HEK293 (cell line): ENCODE measurements at regions not wholly inside any gene's neighbourhood (a gene's known extent, or its start where the extent isn't known, plus 50 kb on each side); places are given as distances from the start of the nearest gene placed in this dataset.

ENCODE experiments used
- CTCF ChIA-PET: fragments of 350-600 bp; formaldehyde crosslinking; extraction: SDS; loops from one replicate; lab custom pipeline; 2021; ENCODE audit warnings: antibody characterized with exemption; lab: Yijun Ruan, JAX
- POLR2A ChIA-PET: fragments of 300-600 bp; formaldehyde crosslinking; extraction: SDS; loops from one replicate; lab custom pipeline; 2020; ENCODE audit warnings: antibody characterized with exemption, inconsistent platforms; lab: Yijun Ruan, JAX
- H3K27ac ChIP-seq: fragments of 200-500 bp; sonication (Bioruptor generic); 2 replicates; pipeline ENCODE4 v1.5.1; 2014; ENCODE audit warnings: low read depth, low read length, control low read depth, inconsistent platforms; ENCODE audit errors: extremely low read depth
- H3K36me3 ChIP-seq, 2 experiments: fragments of 200-500 bp in 1 of 2; sonication (Bioruptor generic) in 1 of 2; 1 replicate in 1 of 2; 2 replicates in 1 of 2; pipeline ENCODE4 v1.5.1; 2014 to 2017; ENCODE audit warnings: inconsistent platforms in 2 of 2, low read length in 2 of 2; ENCODE audit not compliant: control insufficient read depth in 2 of 2, insufficient read depth in 1 of 2
- H3K4me1 ChIP-seq: fragments of 200-500 bp; sonication (Bioruptor generic); 2 replicates; pipeline ENCODE4 v1.5.1; 2014; ENCODE audit warnings: mild to moderate bottlenecking, low read length, inconsistent platforms; ENCODE audit not compliant: control insufficient read depth, insufficient read depth
- H3K4me3 ChIP-seq: 2 replicates; pipeline ENCODE4 v1.5.1; 2011; ENCODE audit warnings: low read depth, mild to moderate bottlenecking, control low read depth, low read length, moderate library complexity
- H3K9me3 ChIP-seq: fragments of 200-500 bp; sonication (Bioruptor generic); 2 replicates; pipeline ENCODE4 v1.5.1; 2014; ENCODE audit warnings: low read depth, low read length, inconsistent platforms; ENCODE audit not compliant: control insufficient read depth, insufficient read depth
- GFI1B ChIP-seq: fragments of 450-650 bp; formaldehyde crosslinking; IDR thresholded peaks from 2 replicates; pipeline ENCODE4 v1.5.1; 2016; ENCODE audit warnings: missing biosample characterization, missing genetic modification characterization
- GLIS1 ChIP-seq: fragments of 450-650 bp; formaldehyde crosslinking; IDR thresholded peaks from 2 replicates; pipeline ENCODE4 v1.5.1; 2016; ENCODE audit warnings: missing biosample characterization, missing genetic modification characterization
- IKZF3 ChIP-seq: fragments of 450-650 bp; IDR thresholded peaks from 2 replicates; pipeline ENCODE4 v1.5.0; 2018; ENCODE audit warnings: missing biosample characterization, mild to moderate bottlenecking, missing genetic modification characterization, moderate library complexity
- KLF1 ChIP-seq: fragments of 450-650 bp; formaldehyde crosslinking; IDR thresholded peaks from 2 replicates; pipeline ENCODE4 v1.5.1; 2016; ENCODE audit warnings: missing biosample characterization, missing genetic modification characterization
- KLF7 ChIP-seq: fragments of 450-650 bp; formaldehyde crosslinking; IDR thresholded peaks from 2 replicates; pipeline ENCODE4 v1.5.1; 2016; ENCODE audit warnings: missing biosample characterization, missing genetic modification characterization, borderline replicate concordance
- SETDB1 ChIP-seq: IDR thresholded peaks from one replicate; pipeline ENCODE4 v1.6.1; 2017; ENCODE audit warnings: mild to moderate bottlenecking, low read length, moderate library complexity, mixed read lengths; ENCODE audit not compliant: insufficient read length
- ZFP3 ChIP-seq: fragments of 450-650 bp; formaldehyde crosslinking; IDR thresholded peaks from 2 replicates; pipeline ENCODE4 v1.5.1; 2016; ENCODE audit warnings: low read depth, missing biosample characterization, missing genetic modification characterization
- ZFP69B ChIP-seq: fragments of 450-650 bp; formaldehyde crosslinking; IDR thresholded peaks from 2 replicates; pipeline ENCODE4 v1.5.1; 2016; ENCODE audit warnings: missing biosample characterization, missing genetic modification characterization
- ZNF133 ChIP-seq: fragments of 450-650 bp; formaldehyde crosslinking; IDR thresholded peaks from 2 replicates; pipeline ENCODE4 v1.5.1; 2016; ENCODE audit warnings: missing biosample characterization, missing genetic modification characterization
- ZNF138 ChIP-seq: fragments of 450-650 bp; formaldehyde crosslinking; IDR thresholded peaks from 2 replicates; pipeline ENCODE4 v1.5.1; 2016; ENCODE audit warnings: missing biosample characterization, missing genetic modification characterization, borderline replicate concordance
- ZNF157 ChIP-seq: fragments of 450-650 bp; formaldehyde crosslinking; IDR thresholded peaks from 2 replicates; pipeline ENCODE4 v1.5.1; 2016; ENCODE audit warnings: missing biosample characterization, missing genetic modification characterization
- ZNF174 ChIP-seq: fragments of 450-650 bp; formaldehyde crosslinking; IDR thresholded peaks from 2 replicates; pipeline ENCODE4 v1.5.0; 2017; ENCODE audit warnings: missing biosample characterization, mild to moderate bottlenecking, missing genetic modification characterization
- ZNF23 ChIP-seq: fragments of 450-650 bp; formaldehyde crosslinking; IDR thresholded peaks from 2 replicates; pipeline ENCODE4 v1.5.1; 2016; ENCODE audit warnings: missing biosample characterization, missing genetic modification characterization, borderline replicate concordance
- ZNF248 ChIP-seq: fragments of 450-650 bp; formaldehyde crosslinking; IDR thresholded peaks from 2 replicates; pipeline ENCODE4 v1.5.1; 2017; ENCODE audit warnings: missing biosample characterization, missing genetic modification characterization
- ZNF266 ChIP-seq: fragments of 450-650 bp; formaldehyde crosslinking; IDR thresholded peaks from 2 replicates; pipeline ENCODE4 v1.5.1; 2016; ENCODE audit warnings: missing biosample characterization, missing genetic modification characterization, low read depth
- ZNF354C ChIP-seq: fragments of 450-650 bp; formaldehyde crosslinking; IDR thresholded peaks from 2 replicates; pipeline ENCODE4 v1.5.1; 2016; ENCODE audit warnings: missing biosample characterization, missing genetic modification characterization, low read depth, borderline replicate concordance
- ZNF394 ChIP-seq: fragments of 450-650 bp; formaldehyde crosslinking; IDR thresholded peaks from 2 replicates; pipeline ENCODE4 v1.5.1; 2016; ENCODE audit warnings: missing biosample characterization, missing genetic modification characterization, mild to moderate bottlenecking, moderate library complexity, borderline replicate concordance
- ZNF426 ChIP-seq: fragments of 450-650 bp; formaldehyde crosslinking; IDR thresholded peaks from 2 replicates; pipeline ENCODE4 v1.5.1; 2017; ENCODE audit warnings: missing biosample characterization, missing genetic modification characterization, mild to moderate bottlenecking, inconsistent platforms, moderate library complexity
- ZNF433 ChIP-seq: fragments of 450-650 bp; formaldehyde crosslinking; IDR thresholded peaks from 2 replicates; pipeline ENCODE4 v1.5.1; 2016; ENCODE audit warnings: missing biosample characterization, missing genetic modification characterization, low read depth
- ZNF473 ChIP-seq: fragments of 450-650 bp; formaldehyde crosslinking; IDR thresholded peaks from 2 replicates; pipeline ENCODE4 v1.5.1; 2017; ENCODE audit warnings: missing biosample characterization, missing genetic modification characterization
- ZNF514 ChIP-seq: fragments of 450-650 bp; formaldehyde crosslinking; IDR thresholded peaks from 2 replicates; pipeline ENCODE4 v1.5.1; 2016; ENCODE audit warnings: missing biosample characterization, missing genetic modification characterization
- ZNF548 ChIP-seq: fragments of 450-650 bp; formaldehyde crosslinking; IDR thresholded peaks from 2 replicates; pipeline ENCODE4 v1.5.1; 2016; ENCODE audit warnings: missing biosample characterization, missing genetic modification characterization
- ZNF610 ChIP-seq: fragments of 450-650 bp; formaldehyde crosslinking; IDR thresholded peaks from 2 replicates; pipeline ENCODE4 v1.5.1; 2016; ENCODE audit warnings: missing biosample characterization, missing genetic modification characterization, borderline replicate concordance
- ZNF654 ChIP-seq: fragments of 450-650 bp; formaldehyde crosslinking; IDR thresholded peaks from 2 replicates; pipeline ENCODE4 v1.5.1; 2016; ENCODE audit warnings: low read depth, missing biosample characterization, missing genetic modification characterization
- ZNF792 ChIP-seq: fragments of 450-650 bp; formaldehyde crosslinking; IDR thresholded peaks from 2 replicates; pipeline ENCODE4 v1.5.1; 2016; ENCODE audit warnings: missing biosample characterization, missing genetic modification characterization
- TF ChIP-seq, protein P1 (sequence below): fragments of 450-650 bp; formaldehyde crosslinking; IDR thresholded peaks from 2 replicates; pipeline ENCODE4 v1.5.1; 2017; ENCODE audit warnings: missing biosample characterization, missing genetic modification characterization
- TF ChIP-seq, protein P2 (sequence below): fragments of 450-650 bp; formaldehyde crosslinking; IDR thresholded peaks from 2 replicates; pipeline ENCODE4 v1.5.1; 2016; ENCODE audit warnings: missing biosample characterization, missing genetic modification characterization
- TF ChIP-seq, protein P3 (sequence below): fragments of 450-650 bp; formaldehyde crosslinking; IDR thresholded peaks from 2 replicates; pipeline ENCODE4 v1.5.1; 2016; ENCODE audit warnings: missing biosample characterization, missing genetic modification characterization
- TF ChIP-seq, protein P4 (sequence below): fragments of 450-650 bp; formaldehyde crosslinking; IDR thresholded peaks from 2 replicates; pipeline ENCODE4 v1.5.1; 2016; ENCODE audit warnings: missing biosample characterization, missing genetic modification characterization, borderline replicate concordance

DNA sequence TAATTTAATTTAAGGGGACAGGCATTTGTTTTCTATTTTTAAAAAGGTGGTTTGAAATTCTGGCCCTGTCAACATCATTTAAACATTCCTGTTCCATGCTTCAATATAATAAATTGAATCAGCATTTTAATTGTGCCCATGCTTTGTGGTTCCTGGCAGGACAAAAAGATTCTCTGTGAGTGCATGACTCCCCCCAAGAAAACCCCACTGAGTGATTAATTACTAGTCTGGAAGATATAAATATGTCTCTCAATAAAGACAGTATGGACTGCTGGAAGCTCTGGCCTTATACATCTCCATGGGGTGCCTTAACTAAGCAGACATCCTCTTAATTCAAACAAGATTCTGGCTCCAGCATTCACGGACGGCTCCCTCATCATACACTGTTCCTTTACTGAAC is 95.0 kb upstream of the PSMD7 start (continued):
- TF ChIP-seq IKZF3 (tag by site-specific recombination) = no peak
- no peak for TF ChIP-seq ZNF354C
- no peak for TF ChIP-seq ZNF792 (tag by site-specific recombination)
- TF ChIP-seq ZNF426 = no peak
- TF ChIP-seq, all 188 proteins: peak for 0

DNA sequence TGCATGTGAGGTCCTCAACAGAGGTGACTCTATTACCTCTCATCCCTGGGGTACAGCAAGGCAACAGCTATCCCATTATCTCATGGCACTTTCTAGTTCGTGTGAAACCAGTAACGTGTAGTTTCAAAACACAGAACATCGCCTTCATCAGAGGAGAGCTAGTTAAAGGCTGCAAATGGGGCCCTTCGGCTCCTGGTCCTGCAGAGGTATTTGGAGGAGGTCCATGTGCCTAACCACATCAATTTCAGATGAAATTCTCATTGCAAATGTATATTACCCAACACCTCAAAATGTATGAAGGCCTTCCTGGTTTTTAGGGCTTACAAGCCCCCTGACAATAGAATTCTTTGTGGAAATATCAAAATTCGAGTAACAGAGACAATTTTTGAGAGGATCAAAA is 95.7 kb upstream of the PSMD7 start:
- Histone ChIP-seq H3K9me3 (no peaks in the 10 kb centered on the region), H3K36me3 (no peaks in the 10 kb centered on the region), H3K4me3 (no peak overlapping the region), H3K4me1 (no peaks in the 10 kb centered on the region), H3K27ac (no peak overlapping the region)
- TF ChIP-seq ZNF174 (no peak), GFI1B (tag by site-specific recombination) (no peak), ZNF654 (tag by site-specific recombination) (no peak), ZNF514 (tag by site-specific recombination) (no peak), ZNF133 (no peak), ZNF138 (tag by site-specific recombination) (no peak), ZNF548 (tag by site-specific recombination) (no peak), ZNF473 (no peak), ZFP69B (tag by site-specific recombination) (no peak), ZNF266 (tag by site-specific recombination) (no peak), ZNF394 (tag by site-specific recombination) (no peak), KLF1 (tag by site-specific recombination) (no peak), ZNF610 (tag by site-specific recombination) (no peak), KLF7 (tag by site-specific recombination) (no peak), ZNF248 (tag by site-specific recombination) (no peak), ZNF157 (tag by site-specific recombination) (no peak), ZNF23 (tag by site-specific recombination) (no peak), ZFP3 (no peak)
- TF ChIP-seq, protein P1, sequence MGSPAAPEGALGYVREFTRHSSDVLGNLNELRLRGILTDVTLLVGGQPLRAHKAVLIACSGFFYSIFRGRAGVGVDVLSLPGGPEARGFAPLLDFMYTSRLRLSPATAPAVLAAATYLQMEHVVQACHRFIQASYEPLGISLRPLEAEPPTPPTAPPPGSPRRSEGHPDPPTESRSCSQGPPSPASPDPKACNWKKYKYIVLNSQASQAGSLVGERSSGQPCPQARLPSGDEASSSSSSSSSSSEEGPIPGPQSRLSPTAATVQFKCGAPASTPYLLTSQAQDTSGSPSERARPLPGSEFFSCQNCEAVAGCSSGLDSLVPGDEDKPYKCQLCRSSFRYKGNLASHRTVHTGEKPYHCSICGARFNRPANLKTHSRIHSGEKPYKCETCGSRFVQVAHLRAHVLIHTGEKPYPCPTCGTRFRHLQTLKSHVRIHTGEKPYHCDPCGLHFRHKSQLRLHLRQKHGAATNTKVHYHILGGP (tag by site-specific recombination) = no peak
- TF ChIP-seq, protein P2, sequence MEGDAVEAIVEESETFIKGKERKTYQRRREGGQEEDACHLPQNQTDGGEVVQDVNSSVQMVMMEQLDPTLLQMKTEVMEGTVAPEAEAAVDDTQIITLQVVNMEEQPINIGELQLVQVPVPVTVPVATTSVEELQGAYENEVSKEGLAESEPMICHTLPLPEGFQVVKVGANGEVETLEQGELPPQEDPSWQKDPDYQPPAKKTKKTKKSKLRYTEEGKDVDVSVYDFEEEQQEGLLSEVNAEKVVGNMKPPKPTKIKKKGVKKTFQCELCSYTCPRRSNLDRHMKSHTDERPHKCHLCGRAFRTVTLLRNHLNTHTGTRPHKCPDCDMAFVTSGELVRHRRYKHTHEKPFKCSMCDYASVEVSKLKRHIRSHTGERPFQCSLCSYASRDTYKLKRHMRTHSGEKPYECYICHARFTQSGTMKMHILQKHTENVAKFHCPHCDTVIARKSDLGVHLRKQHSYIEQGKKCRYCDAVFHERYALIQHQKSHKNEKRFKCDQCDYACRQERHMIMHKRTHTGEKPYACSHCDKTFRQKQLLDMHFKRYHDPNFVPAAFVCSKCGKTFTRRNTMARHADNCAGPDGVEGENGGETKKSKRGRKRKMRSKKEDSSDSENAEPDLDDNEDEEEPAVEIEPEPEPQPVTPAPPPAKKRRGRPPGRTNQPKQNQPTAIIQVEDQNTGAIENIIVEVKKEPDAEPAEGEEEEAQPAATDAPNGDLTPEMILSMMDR (tag by site-specific recombination) = no peak
- ChIA-PET CTCF (interaction anchor here (0.7 kb wide), 1 partner anchor 801 kb away, joined by 3 read pairs; no protein-coding TSS in a partner anchor), POLR2A (no interaction called here)

DNA sequence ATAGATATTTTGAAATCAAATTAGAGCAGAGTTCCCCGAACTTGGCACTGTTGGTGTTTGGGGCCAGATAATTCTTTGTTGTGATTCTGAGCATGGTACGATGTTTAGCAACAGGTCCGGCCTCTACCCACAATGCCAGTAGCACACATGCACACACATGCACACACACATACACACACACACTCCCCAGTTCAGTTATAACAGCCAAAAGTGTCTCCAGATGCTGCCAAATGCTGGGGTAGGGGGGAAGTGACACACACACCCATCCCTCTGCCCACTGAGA is 96.8 kb upstream of the PSMD7 start:
- ChIA-PET CTCF (no interaction called here), POLR2A (no interaction called here)
- TF ChIP-seq SETDB1 (no peak), ZNF433 (tag by site-specific recombination) (no peak), ZNF23 (tag by site-specific recombination) (no peak), ZNF473 (no peak), GLIS1 (tag by site-specific recombination) (no peak), IKZF3 (tag by site-specific recombination) (no peak)
- TF ChIP-seq, protein P3, sequence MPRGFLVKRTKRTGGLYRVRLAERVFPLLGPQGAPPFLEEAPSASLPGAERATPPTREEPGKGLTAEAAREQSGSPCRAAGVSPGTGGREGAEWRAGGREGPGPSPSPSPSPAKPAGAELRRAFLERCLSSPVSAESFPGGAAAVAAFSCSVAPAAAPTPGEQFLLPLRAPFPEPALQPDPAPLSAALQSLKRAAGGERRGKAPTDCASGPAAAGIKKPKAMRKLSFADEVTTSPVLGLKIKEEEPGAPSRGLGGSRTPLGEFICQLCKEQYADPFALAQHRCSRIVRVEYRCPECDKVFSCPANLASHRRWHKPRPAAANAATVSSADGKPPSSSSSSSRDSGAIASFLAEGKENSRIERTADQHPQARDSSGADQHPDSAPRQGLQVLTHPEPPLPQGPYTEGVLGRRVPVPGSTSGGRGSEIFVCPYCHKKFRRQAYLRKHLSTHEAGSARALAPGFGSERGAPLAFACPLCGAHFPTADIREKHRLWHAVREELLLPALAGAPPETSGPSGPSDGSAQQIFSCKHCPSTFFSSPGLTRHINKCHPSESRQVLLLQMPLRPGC (tag by site-specific recombination) = no peak
- TF ChIP-seq, protein P4, sequence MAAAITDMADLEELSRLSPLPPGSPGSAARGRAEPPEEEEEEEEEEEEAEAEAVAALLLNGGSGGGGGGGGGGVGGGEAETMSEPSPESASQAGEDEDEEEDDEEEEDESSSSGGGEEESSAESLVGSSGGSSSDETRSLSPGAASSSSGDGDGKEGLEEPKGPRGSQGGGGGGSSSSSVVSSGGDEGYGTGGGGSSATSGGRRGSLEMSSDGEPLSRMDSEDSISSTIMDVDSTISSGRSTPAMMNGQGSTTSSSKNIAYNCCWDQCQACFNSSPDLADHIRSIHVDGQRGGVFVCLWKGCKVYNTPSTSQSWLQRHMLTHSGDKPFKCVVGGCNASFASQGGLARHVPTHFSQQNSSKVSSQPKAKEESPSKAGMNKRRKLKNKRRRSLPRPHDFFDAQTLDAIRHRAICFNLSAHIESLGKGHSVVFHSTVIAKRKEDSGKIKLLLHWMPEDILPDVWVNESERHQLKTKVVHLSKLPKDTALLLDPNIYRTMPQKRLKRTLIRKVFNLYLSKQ (tag by site-specific recombination) = no peak

More for the DNA sequence above, 96.8 kb upstream of the PSMD7 start:
- Histone ChIP-seq H3K9me3 (no peaks in the 10 kb centered on the region), H3K27ac (no peak overlapping the region), H3K4me1 (no peaks in the 10 kb centered on the region), H3K4me3 (no peak overlapping the region), H3K36me3 (no peaks in the 10 kb centered on the region)
